ENCODE measurements at regions not wholly inside any gene's neighbourhood (a gene's known extent, or its start where the extent isn't known, plus 50 kb on each side); places are given as distances from the start of the nearest gene placed in this dataset.

GRCh38 chr5:52502460-52502999, 285.2 kb upstream of the ITGA1 start:
- TF ChIP-seq CTCF (IDR thresholded peaks at IDR 0.05; ENCODE audit: insufficient read depth, low read length) = no peak
- no peak for DNase-seq (ENCODE audit: low read depth)
- H3K4me3 ChIP-seq (ENCODE audit: low read depth, low read length) = no peak overlapping the region

- no peak overlapping the region for H3K4me3 ChIP-seq (ENCODE audit: low read depth, low read length)
- no peak for TF ChIP-seq CTCF (IDR thresholded peaks at IDR 0.05; ENCODE audit: insufficient read depth, low read length)
- no peak for DNase-seq (ENCODE audit: low read depth)
Measured at GRCh38 chr5:52504584-52505240, 283.0 kb upstream of the ITGA1 start.

GRCh38 chr5:52517667-52518066, 270.0 kb upstream of the ITGA1 start:
- TF ChIP-seq CTCF (IDR thresholded peaks at IDR 0.05; ENCODE audit: insufficient read depth, low read length) = no peak
- H3K4me3 ChIP-seq (ENCODE audit: low read depth, low read length) = no peak overlapping the region
- no peak for DNase-seq (ENCODE audit: low read depth)

- TF ChIP-seq CTCF (IDR thresholded peaks at IDR 0.05; ENCODE audit: insufficient read depth, low read length) = no peak
- no peak overlapping the region for H3K4me3 ChIP-seq (ENCODE audit: low read depth, low read length)
- no peak for DNase-seq (ENCODE audit: low read depth)
Measured at GRCh38 chr5:52520171-52520570, 267.5 kb upstream of the ITGA1 start.

GRCh38 chr5:52521236-52521635, 266.5 kb upstream of the ITGA1 start:
- no peak for DNase-seq (ENCODE audit: low read depth)
- H3K4me3 ChIP-seq (ENCODE audit: low read depth, low read length) = no peak overlapping the region
- no peak for TF ChIP-seq CTCF (IDR thresholded peaks at IDR 0.05; ENCODE audit: insufficient read depth, low read length)

GRCh38 chr5:52523701-52524100, 264.0 kb upstream of the ITGA1 start:
- DNase-seq (ENCODE audit: low read depth) = no peak
- TF ChIP-seq CTCF (IDR thresholded peaks at IDR 0.05; ENCODE audit: insufficient read depth, low read length) = no peak
- no peak overlapping the region for H3K4me3 ChIP-seq (ENCODE audit: low read depth, low read length)

GRCh38 chr5:52531105-52531504, 256.6 kb upstream of the ITGA1 start:
- no peak for DNase-seq (ENCODE audit: low read depth)
- no peak for TF ChIP-seq CTCF (IDR thresholded peaks at IDR 0.05; ENCODE audit: insufficient read depth, low read length)
- H3K4me3 ChIP-seq (ENCODE audit: low read depth, low read length) = no peak overlapping the region

All from fibroblast of the aortic adventitia (primary cell).